SK-N-MC (cell line): ENCODE measurements at regions not wholly inside any gene's neighbourhood (a gene's known extent, or its start where the extent isn't known, plus 50 kb on each side); places are given as distances from the start of the nearest gene placed in this dataset.

ENCODE experiments used
- EZH2 ChIP-seq: fragments of 200-600 bp; sonication (generic); IDR thresholded peaks from one replicate; pipeline ENCODE4 v1.6.1; 2017; ENCODE audit warnings: antibody characterized with exemption
- POLR2AphosphoS5 ChIP-seq: IDR thresholded peaks from 2 replicates; pipeline ENCODE4 v1.6.1; 2012; ENCODE audit warnings: mild to moderate bottlenecking, low read depth, low read length, borderline replicate concordance

- TF ChIP-seq EZH2 (no peak), POLR2AphosphoS5 (no peak)
Observed at GRCh38 chr6:100093405-100093804, 99.4 kb upstream of the MCHR2 start.
